Osteocyte (in vitro differentiated cells): ENCODE measurements at regions not wholly inside any gene's neighbourhood (a gene's known extent, or its start where the extent isn't known, plus 50 kb on each side); places are given as distances from the start of the nearest gene placed in this dataset.

Experiments used
- DNase-seq: peaks from one replicate; pipeline ENCODE4 v3.0.0; 2021; ENCODE audit warnings: mixed read lengths; ENCODE audit not compliant: unreplicated experiment; ENCODE audit errors: extremely low spot score
- H3K27ac Mint-ChIP-seq: one replicate; pipeline ENCODE4 v1.8.0; 2021; ENCODE audit warnings: mild to moderate bottlenecking, mixed read lengths; ENCODE audit not compliant: unreplicated experiment
- H3K27me3 Mint-ChIP-seq: one replicate; pipeline ENCODE4 v1.8.0; 2021; ENCODE audit warnings: mixed read lengths; ENCODE audit not compliant: unreplicated experiment
- H3K36me3 Mint-ChIP-seq: one replicate; pipeline ENCODE4 v1.8.0; 2021; ENCODE audit warnings: mixed read lengths; ENCODE audit not compliant: unreplicated experiment
- H3K4me1 Mint-ChIP-seq: one replicate; pipeline ENCODE4 v1.8.0; 2021; ENCODE audit warnings: mixed read lengths; ENCODE audit not compliant: unreplicated experiment
- H3K4me3 Mint-ChIP-seq: one replicate; pipeline ENCODE4 v1.8.0; 2021; ENCODE audit warnings: mild to moderate bottlenecking, moderate library complexity, mixed read lengths; ENCODE audit not compliant: unreplicated experiment
- H3K9me3 Mint-ChIP-seq: one replicate; pipeline ENCODE4 v1.8.0; 2021; ENCODE audit warnings: mixed read lengths; ENCODE audit not compliant: unreplicated experiment
- TF ChIP-seq, protein P1 (sequence below): fragments of 200-600 bp; sonication (generic); IDR thresholded peaks from 2 replicates; pipeline ENCODE4 v1.5.0; 2021; ENCODE audit warnings: antibody characterized with exemption, mild to moderate bottlenecking, moderate library complexity

DNA sequence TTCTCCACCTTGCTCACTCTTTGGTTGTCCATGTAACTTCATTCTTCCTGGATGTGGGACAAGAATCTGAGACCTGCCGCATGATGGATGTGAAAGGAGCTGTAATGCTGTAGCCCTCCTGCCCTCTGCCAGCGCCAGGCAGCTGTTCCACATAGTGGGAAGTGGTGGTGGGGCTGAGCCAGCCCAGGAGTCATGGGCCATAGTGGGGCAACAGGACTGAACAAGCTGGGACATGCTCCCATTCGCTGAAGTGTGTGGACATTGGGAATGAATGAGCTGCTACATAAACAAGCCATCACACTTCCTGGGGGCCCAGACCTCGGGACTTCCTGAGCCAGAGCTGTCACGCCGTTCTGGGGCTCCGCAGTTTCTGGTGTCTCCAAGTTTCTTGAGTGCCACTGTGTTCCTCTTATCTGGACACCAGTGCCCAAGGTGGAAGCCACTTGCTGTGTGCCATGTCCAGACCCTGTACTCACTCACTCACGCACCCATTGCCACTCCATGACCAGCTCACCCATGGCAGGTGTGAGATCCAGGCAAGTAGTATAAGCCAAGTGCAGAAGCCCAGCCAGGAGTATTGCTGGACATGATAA is 624.3 kb upstream of the EPHA6 start:
- H3K36me3 Mint-ChIP-seq: no peaks in the 10 kb centered on the region
- no peak overlapping the region for H3K4me3 Mint-ChIP-seq
- H3K9me3 Mint-ChIP-seq: no peaks in the 10 kb centered on the region
- no peaks in the 10 kb centered on the region for H3K27me3 Mint-ChIP-seq
- H3K27ac Mint-ChIP-seq: no peak overlapping the region
- DNase-seq: no peak
- TF ChIP-seq, protein P1, sequence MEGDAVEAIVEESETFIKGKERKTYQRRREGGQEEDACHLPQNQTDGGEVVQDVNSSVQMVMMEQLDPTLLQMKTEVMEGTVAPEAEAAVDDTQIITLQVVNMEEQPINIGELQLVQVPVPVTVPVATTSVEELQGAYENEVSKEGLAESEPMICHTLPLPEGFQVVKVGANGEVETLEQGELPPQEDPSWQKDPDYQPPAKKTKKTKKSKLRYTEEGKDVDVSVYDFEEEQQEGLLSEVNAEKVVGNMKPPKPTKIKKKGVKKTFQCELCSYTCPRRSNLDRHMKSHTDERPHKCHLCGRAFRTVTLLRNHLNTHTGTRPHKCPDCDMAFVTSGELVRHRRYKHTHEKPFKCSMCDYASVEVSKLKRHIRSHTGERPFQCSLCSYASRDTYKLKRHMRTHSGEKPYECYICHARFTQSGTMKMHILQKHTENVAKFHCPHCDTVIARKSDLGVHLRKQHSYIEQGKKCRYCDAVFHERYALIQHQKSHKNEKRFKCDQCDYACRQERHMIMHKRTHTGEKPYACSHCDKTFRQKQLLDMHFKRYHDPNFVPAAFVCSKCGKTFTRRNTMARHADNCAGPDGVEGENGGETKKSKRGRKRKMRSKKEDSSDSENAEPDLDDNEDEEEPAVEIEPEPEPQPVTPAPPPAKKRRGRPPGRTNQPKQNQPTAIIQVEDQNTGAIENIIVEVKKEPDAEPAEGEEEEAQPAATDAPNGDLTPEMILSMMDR: no peak
- H3K4me1 Mint-ChIP-seq: no peaks in the 10 kb centered on the region

DNA sequence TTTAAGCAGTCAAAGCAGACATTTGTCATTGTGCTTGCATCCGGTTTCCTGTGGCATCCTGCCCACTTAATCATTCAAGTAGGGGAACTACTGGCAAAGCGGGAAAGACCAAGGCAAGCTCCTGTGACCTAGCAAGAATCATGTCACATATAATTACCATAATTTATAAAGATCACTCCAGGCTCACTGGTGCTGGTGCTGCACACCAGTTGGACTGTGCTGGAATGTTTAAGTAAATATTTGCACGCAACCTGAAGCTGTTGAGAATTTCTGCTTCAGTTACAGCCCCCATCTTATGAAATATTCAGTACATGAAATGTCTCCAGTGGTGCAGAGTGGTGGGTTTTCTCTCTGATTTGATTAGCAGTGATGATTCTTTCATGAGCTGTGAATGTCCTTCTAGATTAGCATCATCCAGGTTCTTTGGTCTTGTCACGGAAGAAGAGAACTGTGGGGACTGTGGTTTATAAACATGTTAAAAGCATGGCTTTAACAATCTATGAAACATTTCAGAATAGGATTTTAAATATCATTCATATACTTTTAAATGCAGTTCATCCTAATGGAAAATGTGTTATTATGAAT is 621.3 kb upstream of the EPHA6 start:
- no peaks in the 10 kb centered on the region for H3K27me3 Mint-ChIP-seq
- TF ChIP-seq, protein P1: no peak

DNA sequence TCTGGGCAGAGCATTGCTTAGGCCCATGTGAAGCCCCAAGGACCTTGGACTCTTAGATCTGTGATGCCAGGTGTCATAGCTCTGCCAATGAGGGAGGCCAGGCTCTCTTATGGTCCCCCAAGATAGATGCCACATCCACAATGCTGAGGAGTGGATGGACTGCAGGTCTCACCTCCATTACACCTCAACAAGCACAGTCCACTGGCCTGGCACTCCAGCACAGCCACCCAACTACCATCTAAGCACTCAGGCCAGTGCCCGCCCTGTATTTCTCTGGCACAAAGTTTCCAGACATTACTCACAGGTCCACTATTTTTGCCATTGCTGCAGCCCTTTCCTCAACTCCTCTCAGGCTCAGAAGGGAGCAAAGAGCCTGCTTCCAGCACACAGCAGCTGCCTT is 613.5 kb upstream of the EPHA6 start:
- Mint-ChIP-seq H3K36me3 (no peaks in the 10 kb centered on the region), H3K27ac (no peak overlapping the region), H3K4me1 (no peaks in the 10 kb centered on the region), H3K27me3 (no peaks in the 10 kb centered on the region), H3K9me3 (no peaks in the 10 kb centered on the region), H3K4me3 (no peak overlapping the region)
- TF ChIP-seq, protein P1: no peak
- no peak for DNase-seq

More for the DNA sequence above, 621.3 kb upstream of the EPHA6 start:
- Mint-ChIP-seq H3K27ac (no peak overlapping the region), H3K4me1 (no peaks in the 10 kb centered on the region), H3K4me3 (no peak overlapping the region), H3K36me3 (no peaks in the 10 kb centered on the region), H3K9me3 (no peaks in the 10 kb centered on the region)
- no peak for DNase-seq

DNA sequence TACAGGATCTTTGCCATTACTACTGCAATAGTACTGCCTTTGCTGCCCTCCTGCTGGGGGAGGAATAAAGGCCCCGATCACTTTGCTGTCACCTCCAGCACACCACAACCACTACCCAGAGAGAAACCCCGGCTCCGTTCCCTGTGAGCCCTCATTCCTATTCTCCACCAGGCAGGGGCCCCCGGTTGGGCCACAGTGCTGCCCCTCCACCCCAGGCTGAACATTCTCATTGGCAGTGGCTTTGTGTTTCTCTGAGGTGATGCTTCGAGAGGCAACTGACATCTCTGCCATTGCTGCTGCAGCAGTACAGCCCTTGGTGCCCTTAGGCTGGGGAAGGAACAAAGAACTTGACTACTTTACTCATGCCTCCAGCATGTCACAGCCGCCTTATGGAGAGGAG is 612.9 kb upstream of the EPHA6 start:
- Mint-ChIP-seq H3K9me3 (no peaks in the 10 kb centered on the region), H3K27me3 (peaks cover 2% of the 10 kb centered on the region), H3K4me3 (no peak overlapping the region), H3K4me1 (no peaks in the 10 kb centered on the region), H3K36me3 (no peaks in the 10 kb centered on the region), H3K27ac (no peak overlapping the region)
- TF ChIP-seq, protein P1: no peak
- no peak for DNase-seq

DNA sequence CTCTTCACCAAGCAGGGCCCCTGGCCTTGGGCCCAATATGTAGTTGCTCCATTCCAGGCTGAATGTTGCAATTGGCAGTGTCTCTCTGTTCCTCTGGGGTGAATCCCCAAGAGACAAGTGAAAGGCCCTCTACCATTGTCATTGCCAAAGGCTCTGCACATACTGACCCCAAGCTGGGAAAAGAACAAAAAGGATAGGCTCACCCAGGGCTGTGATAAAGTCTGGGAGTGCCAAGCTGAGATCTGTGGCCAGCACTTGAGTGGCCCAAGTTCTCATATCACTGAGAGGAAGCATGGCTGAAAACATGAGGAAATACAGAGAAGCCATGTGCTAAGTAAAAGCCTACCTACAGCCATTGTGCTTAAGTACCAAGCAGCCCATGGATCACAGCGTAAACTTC is 612.2 kb upstream of the EPHA6 start:
- DNase-seq: no peak
- no peak overlapping the region for H3K4me3 Mint-ChIP-seq
- TF ChIP-seq, protein P1: no peak
- H3K4me1 Mint-ChIP-seq: no peaks in the 10 kb centered on the region
- H3K36me3 Mint-ChIP-seq: no peaks in the 10 kb centered on the region
- no peak overlapping the region for H3K27ac Mint-ChIP-seq
- H3K27me3 Mint-ChIP-seq: peaks cover 2% of the 10 kb centered on the region
- no peaks in the 10 kb centered on the region for H3K9me3 Mint-ChIP-seq
